C4-2B (cell line): ENCODE measurements at regions not wholly inside any gene's neighbourhood (a gene's known extent, or its start where the extent isn't known, plus 50 kb on each side); places are given as distances from the start of the nearest gene placed in this dataset.

Experiments
- ZFX ChIP-seq: fragments of 450-650 bp; IDR thresholded peaks from 2 replicates; pipeline ENCODE4 v1.6.1; 2017
- TF ChIP-seq, protein P1 (sequence below): fragments of 450-650 bp; conservative IDR thresholded peaks from 2 replicates; pipeline ENCODE4 v1.5.1; 2017; ENCODE audit warnings: mild to moderate bottlenecking

DNA sequence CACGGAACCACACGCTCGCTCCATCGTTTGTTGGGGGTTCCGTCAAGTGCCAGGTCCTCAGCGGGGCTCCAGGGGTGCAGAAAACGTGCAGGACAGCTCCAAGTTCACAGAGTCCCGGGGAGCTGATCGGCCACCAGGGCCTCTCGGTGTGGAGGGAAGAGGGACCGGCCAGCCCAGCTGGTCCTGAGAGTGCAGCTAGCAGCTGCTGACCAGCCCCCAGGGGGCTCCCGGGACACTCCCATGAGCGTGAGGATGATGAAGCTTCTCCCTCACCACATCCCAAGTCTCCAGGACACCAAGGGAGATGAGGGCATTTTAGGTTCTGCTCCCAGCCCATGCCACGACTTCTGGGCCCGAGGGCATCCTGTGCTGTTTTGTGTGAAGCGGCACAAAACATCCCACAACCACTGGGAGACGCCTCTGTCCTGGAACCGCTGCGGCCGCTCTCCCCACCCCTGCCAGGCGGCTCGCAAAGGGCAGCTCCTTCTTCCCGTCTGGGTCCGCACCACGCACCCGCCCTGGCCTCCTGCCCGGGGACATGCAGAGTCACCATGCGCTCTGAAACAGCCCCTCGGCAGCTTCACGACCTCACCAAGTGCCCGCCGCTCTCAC is 67.5 kb upstream of the IRX4 start:
- TF ChIP-seq, protein P1, sequence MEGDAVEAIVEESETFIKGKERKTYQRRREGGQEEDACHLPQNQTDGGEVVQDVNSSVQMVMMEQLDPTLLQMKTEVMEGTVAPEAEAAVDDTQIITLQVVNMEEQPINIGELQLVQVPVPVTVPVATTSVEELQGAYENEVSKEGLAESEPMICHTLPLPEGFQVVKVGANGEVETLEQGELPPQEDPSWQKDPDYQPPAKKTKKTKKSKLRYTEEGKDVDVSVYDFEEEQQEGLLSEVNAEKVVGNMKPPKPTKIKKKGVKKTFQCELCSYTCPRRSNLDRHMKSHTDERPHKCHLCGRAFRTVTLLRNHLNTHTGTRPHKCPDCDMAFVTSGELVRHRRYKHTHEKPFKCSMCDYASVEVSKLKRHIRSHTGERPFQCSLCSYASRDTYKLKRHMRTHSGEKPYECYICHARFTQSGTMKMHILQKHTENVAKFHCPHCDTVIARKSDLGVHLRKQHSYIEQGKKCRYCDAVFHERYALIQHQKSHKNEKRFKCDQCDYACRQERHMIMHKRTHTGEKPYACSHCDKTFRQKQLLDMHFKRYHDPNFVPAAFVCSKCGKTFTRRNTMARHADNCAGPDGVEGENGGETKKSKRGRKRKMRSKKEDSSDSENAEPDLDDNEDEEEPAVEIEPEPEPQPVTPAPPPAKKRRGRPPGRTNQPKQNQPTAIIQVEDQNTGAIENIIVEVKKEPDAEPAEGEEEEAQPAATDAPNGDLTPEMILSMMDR = no peak
- no peak for TF ChIP-seq ZFX
